ENCODE measurements at regions not wholly inside any gene's neighbourhood (a gene's known extent, or its start where the extent isn't known, plus 50 kb on each side); places are given as distances from the start of the nearest gene placed in this dataset.

- H3K4me3 ChIP-seq (replicated peaks; ENCODE audit: insufficient read depth, low read length) = no peak overlapping the region
- no peaks in the 10 kb centered on the region for H3K27me3 ChIP-seq (ENCODE audit: insufficient read depth, poor library complexity, severe bottlenecking)
- TF ChIP-seq GABPA (IDR thresholded peaks at IDR 0.05; ENCODE audit: low read depth) = no peak
- no peak for TF ChIP-seq CTCF (IDR thresholded peaks at IDR 0.05; ENCODE audit: insufficient read depth, low read length)
- TF ChIP-seq REST (IDR thresholded peaks at IDR 0.05; ENCODE audit: insufficient replicate concordance, low read depth) = no peak
- no peak for TF ChIP-seq POLR2AphosphoS5 (IDR thresholded peaks at IDR 0.05; ENCODE audit: low read depth)
- no peak for TF ChIP-seq SPI1 (IDR thresholded peaks at IDR 0.05; ENCODE audit: borderline replicate concordance, low read depth)
- no peak for DNase-seq (ENCODE audit: low read depth in 1 of 2, low spot score in 1 of 2)
- H3K27ac ChIP-seq (replicated peaks) = no peak overlapping the region
Observed at GRCh38 chr9:118767571-118767970, 601.7 kb downstream of the BRINP1 start.

- no peak overlapping the region for H3K4me3 ChIP-seq (replicated peaks; ENCODE audit: insufficient read depth, low read length)
- no peak overlapping the region for H3K27ac ChIP-seq (replicated peaks)
- no peak for DNase-seq (ENCODE audit: low read depth in 1 of 2, low spot score in 1 of 2)
- TF ChIP-seq GABPA (IDR thresholded peaks at IDR 0.05; ENCODE audit: low read depth) (no peak), CTCF (IDR thresholded peaks at IDR 0.05; ENCODE audit: insufficient read depth, low read length) (no peak), SPI1 (IDR thresholded peaks at IDR 0.05; ENCODE audit: borderline replicate concordance, low read depth) (no peak), REST (IDR thresholded peaks at IDR 0.05; ENCODE audit: insufficient replicate concordance, low read depth) (no peak), POLR2AphosphoS5 (IDR thresholded peaks at IDR 0.05; ENCODE audit: low read depth) (no peak)
- no peaks in the 10 kb centered on the region for H3K27me3 ChIP-seq (ENCODE audit: insufficient read depth, poor library complexity, severe bottlenecking)
Observed at GRCh38 chr9:118782790-118783463, 586.3 kb downstream of the BRINP1 start.

- TF ChIP-seq POLR2AphosphoS5 (IDR thresholded peaks at IDR 0.05; ENCODE audit: low read depth) = no peak
- no peak for TF ChIP-seq GABPA (IDR thresholded peaks at IDR 0.05; ENCODE audit: low read depth)
- no peak for TF ChIP-seq REST (IDR thresholded peaks at IDR 0.05; ENCODE audit: insufficient replicate concordance, low read depth)
- TF ChIP-seq CTCF (IDR thresholded peaks at IDR 0.05; ENCODE audit: insufficient read depth, low read length) = no peak
- TF ChIP-seq SPI1 (IDR thresholded peaks at IDR 0.05; ENCODE audit: borderline replicate concordance, low read depth) = no peak
- no peak for DNase-seq (ENCODE audit: low read depth in 1 of 2, low spot score in 1 of 2)
- H3K27ac ChIP-seq (replicated peaks) = no peak overlapping the region
- H3K4me3 ChIP-seq (replicated peaks; ENCODE audit: insufficient read depth, low read length) = no peak overlapping the region
- no peaks in the 10 kb centered on the region for H3K27me3 ChIP-seq (ENCODE audit: insufficient read depth, poor library complexity, severe bottlenecking)
Observed at GRCh38 chr9:118784033-118784432, 585.2 kb downstream of the BRINP1 start.

Measured in HL-60 (cell line).